Kidney (tissue), 13 donors: ENCODE measurements at regions not wholly inside any gene's neighbourhood (a gene's known extent, or its start where the extent isn't known, plus 50 kb on each side); places are given as distances from the start of the nearest gene placed in this dataset.

Source experiments
- DNase-seq, 5 donors: peaks; one replicate each; pipeline ENCODE4 v3.0.0-alpha.2; 2013 to 2020
- FAIRE-seq: peaks from 2 replicates; lab custom pipeline; 2012; peaks lifted over from hg19 to GRCh38; lab: Jason Lieb, UNC
- H3K27ac ChIP-seq, 2 donors: one replicate each; pipeline ENCODE4 v1.7.0; 2013; ENCODE audit warnings: low read depth in 2 of 2, low read length in 2 of 2, inconsistent platforms in 1 of 2
- H3K27me3 ChIP-seq: one replicate; pipeline ENCODE4 v1.7.1; 2013; ENCODE audit warnings: low read length, inconsistent platforms; ENCODE audit not compliant: control insufficient read depth, insufficient read depth
- H3K36me3 ChIP-seq, 3 donors: one replicate each; pipeline versions ENCODE4 v1.7.0 to v1.7.1; 2013; ENCODE audit warnings: low read length in 3 of 3, control low read depth in 1 of 3, inconsistent platforms in 1 of 3; ENCODE audit not compliant: insufficient read depth in 3 of 3, control insufficient read depth in 2 of 3
- H3K4me1 ChIP-seq, 3 donors: one replicate each; pipeline versions ENCODE4 v1.7.0 to v1.7.1; 2013; ENCODE audit warnings: low read length in 3 of 3, inconsistent platforms in 1 of 3, low read depth in 1 of 3; ENCODE audit not compliant: control insufficient read depth in 2 of 3, insufficient read depth in 2 of 3
- H3K4me3 ChIP-seq, 3 donors: one replicate each; pipeline versions ENCODE4 v1.7.0 to v1.8.1; 2013; ENCODE audit warnings: low read length in 3 of 3, control low read depth in 1 of 3, inconsistent platforms in 1 of 3
- H3K9ac ChIP-seq, 3 donors: one replicate each; pipeline versions ENCODE4 v1.7.0 to v1.7.1; 2013; ENCODE audit warnings: low read length in 3 of 3, control low read depth in 1 of 3, inconsistent platforms in 1 of 3
- H3K9me3 ChIP-seq, 3 donors: one replicate each; pipeline versions ENCODE4 v1.7.0 to v1.7.1; 2013; ENCODE audit warnings: low read length in 3 of 3, control low read depth in 1 of 3, inconsistent platforms in 1 of 3; ENCODE audit not compliant: control insufficient read depth in 2 of 3, insufficient read depth in 1 of 3
- intact Hi-C: fragments of 100-400 bp; cut with DNase I; formaldehyde crosslinking; loops from one replicate; pipeline ENCODE4 v1.11.1; 2022
- TF ChIP-seq, protein P1 (sequence below): IDR thresholded peaks from 3 replicates; pipeline ENCODE4 v1.5.1; 2012; ENCODE audit warnings: mild to moderate bottlenecking, moderate library complexity, borderline replicate concordance; ENCODE audit not compliant: insufficient read depth; ENCODE audit errors: extremely low read depth
- donor health status: control.
- donor health status: control.
- donor health status: control.
- donor health status: control.
- donor health status: control.
- donor health status: DM: yes; HTN: yes; CAD: no.
- donor health status: Normal renal cell carcinoma (clear cell type).

DNA sequence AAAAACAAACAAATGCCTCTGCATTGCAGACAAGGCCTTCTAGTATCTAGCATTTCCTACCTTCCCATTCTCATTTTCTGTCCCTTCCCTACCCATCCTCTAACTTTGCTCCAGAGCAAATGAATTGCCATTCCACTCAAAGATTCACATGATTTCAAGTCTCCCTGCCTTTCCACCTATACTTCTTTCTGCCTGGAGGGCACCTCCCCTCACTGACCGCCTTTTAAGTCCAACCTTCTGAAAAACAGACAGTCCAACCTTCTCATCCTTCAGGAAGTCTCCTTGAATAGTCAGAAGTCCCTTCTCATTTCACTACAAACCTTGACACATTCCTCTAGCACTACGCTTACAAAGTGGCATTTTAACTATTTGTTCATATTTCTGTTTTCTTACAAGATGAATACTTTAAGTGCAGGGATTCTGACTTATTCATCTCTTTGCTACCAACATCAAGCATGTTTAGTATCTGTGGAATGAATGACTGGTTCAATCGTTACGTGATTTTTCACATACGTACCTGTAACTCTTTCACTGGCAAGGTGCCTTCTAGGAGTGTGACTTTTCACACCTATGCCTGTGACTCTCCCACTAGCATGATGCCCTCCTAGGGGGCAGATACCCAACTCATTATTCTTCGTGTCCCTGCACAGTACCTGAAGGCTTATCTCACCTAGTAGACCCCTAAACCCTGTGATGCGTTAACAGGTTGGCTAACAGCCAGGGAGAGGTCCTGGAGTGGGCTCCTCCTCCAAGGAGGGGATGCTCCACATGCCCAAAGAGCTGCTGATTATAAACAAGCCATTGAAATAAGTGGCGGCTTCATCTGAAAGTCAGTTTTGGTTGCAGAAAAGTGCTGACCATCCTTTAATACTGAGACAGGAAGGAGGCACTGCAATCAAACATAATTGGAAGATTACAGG lies 356.2 kb downstream of the MYCN start:
- H3K4me1 ChIP-seq, result no peaks in the 10 kb centered on the region
- no peak for FAIRE-seq

DNA sequence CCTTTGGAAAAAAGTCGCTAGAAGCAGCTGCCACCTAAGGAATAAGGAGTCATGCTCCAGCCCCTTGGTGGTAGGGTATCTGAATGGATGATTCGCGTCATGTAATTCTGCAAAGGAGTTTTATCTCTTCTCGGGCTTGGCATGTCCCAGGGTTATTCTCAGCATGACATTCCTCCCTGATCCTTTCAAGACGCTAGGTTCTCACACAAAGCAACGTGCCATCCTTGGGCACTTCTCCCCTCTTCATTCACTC lies 355.6 kb downstream of the MYCN start:
- H3K36me3 ChIP-seq, result no peaks in the 10 kb centered on the region
- H3K27ac ChIP-seq, result no peak overlapping the region
- H3K27me3 ChIP-seq, result no peaks in the 10 kb centered on the region
- no peaks in the 10 kb centered on the region for H3K4me1 ChIP-seq
- TF ChIP-seq, protein P1, sequence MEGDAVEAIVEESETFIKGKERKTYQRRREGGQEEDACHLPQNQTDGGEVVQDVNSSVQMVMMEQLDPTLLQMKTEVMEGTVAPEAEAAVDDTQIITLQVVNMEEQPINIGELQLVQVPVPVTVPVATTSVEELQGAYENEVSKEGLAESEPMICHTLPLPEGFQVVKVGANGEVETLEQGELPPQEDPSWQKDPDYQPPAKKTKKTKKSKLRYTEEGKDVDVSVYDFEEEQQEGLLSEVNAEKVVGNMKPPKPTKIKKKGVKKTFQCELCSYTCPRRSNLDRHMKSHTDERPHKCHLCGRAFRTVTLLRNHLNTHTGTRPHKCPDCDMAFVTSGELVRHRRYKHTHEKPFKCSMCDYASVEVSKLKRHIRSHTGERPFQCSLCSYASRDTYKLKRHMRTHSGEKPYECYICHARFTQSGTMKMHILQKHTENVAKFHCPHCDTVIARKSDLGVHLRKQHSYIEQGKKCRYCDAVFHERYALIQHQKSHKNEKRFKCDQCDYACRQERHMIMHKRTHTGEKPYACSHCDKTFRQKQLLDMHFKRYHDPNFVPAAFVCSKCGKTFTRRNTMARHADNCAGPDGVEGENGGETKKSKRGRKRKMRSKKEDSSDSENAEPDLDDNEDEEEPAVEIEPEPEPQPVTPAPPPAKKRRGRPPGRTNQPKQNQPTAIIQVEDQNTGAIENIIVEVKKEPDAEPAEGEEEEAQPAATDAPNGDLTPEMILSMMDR, result no peak
- no peak overlapping the region for H3K9ac ChIP-seq
- FAIRE-seq (no peak), DNase-seq (no peak)
- intact Hi-C loops, result no loop called here
- peaks cover 0 to 7% (median 2%) of the 10 kb centered on the region in 3 donors for H3K9me3 ChIP-seq
- H3K4me3 ChIP-seq, result no peak overlapping the region

More for the DNA sequence above, 356.2 kb downstream of the MYCN start:
- no peak for DNase-seq
- Histone ChIP-seq H3K27ac (no peak overlapping the region), H3K27me3 (no peaks in the 10 kb centered on the region), H3K9me3 (peaks cover 0 to 7% (median 2%) of the 10 kb centered on the region in 3 donors), H3K9ac (no peak overlapping the region), H3K36me3 (no peaks in the 10 kb centered on the region), H3K4me3 (no peak overlapping the region)
- TF ChIP-seq, protein P1, result no peak
- intact Hi-C loops, result no loop called here

DNA sequence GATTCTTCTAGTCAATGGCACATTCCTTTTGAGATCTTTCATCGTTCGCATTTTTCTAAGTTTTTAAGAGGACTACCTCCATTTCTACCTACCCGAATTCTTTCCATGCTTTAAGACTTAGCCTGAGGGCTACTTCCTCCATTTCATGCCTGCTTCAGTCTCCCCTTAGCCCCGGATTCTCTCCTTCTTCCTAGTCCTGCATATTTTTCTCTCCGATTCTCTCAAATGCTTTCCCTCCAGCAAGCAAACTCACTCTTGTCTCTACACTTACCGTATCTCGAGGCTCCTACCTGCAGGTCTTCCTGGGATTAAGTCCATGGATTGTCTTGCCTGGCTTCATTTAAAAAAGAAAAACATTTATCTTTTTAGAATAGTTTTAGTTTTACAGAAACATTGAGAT lies 354.4 kb downstream of the MYCN start:
- no peak for DNase-seq
- intact Hi-C loops, result no loop called here
- FAIRE-seq, result no peak
- Histone ChIP-seq H3K9me3 (no peaks in the 10 kb centered on the region), H3K36me3 (no peaks in the 10 kb centered on the region), H3K27me3 (no peaks in the 10 kb centered on the region), H3K4me3 (no peak overlapping the region), H3K27ac (no peak overlapping the region), H3K9ac (no peak overlapping the region), H3K4me1 (no peaks in the 10 kb centered on the region)
- TF ChIP-seq, protein P1, result no peak
